Sigmoid colon (tissue), 6 donors: ENCODE measurements at regions not wholly inside any gene's neighbourhood (a gene's known extent, or its start where the extent isn't known, plus 50 kb on each side); places are given as distances from the start of the nearest gene placed in this dataset.
"Not testable (repeated sequence)": the region's sequence is repeated elsewhere in the genome, so short reads cannot be mapped to it uniquely, and the experiment has no call there.

Experiments used
- DNase-seq: peaks from one replicate; pipeline ENCODE4 v3.0.0-alpha.2; 2019
- H3K27ac ChIP-seq, 4 donors: fragments of 200-600 bp; sonication (generic); one replicate each; pipeline ENCODE4 v1.5.1; 2016 to 2019; ENCODE audit warnings: mild to moderate bottlenecking in 1 of 4
- H3K27me3 ChIP-seq, 3 donors: fragments of 200-600 bp; sonication (generic); one replicate each; pipeline ENCODE4 v1.5.1; 2019; ENCODE audit warnings: mild to moderate bottlenecking in 1 of 3
- H3K36me3 ChIP-seq, 4 donors: fragments of 200-600 bp; sonication (generic); one replicate each; pipeline ENCODE4 v1.5.1; 2016 to 2019
- H3K4me1 ChIP-seq, 4 donors: fragments of 200-600 bp; sonication (generic); one replicate each; pipeline ENCODE4 v1.5.1; 2017 to 2019
- H3K4me3 ChIP-seq, 4 donors: fragments of 200-600 bp; sonication (generic); one replicate each; pipeline ENCODE4 v1.5.1; 2017 to 2019; ENCODE audit warnings: mild to moderate bottlenecking in 2 of 4, moderate library complexity in 1 of 4
- H3K9me3 ChIP-seq, 4 donors: fragments of 200-600 bp in 3 of 4; sonication (generic) in 3 of 4; one replicate each; pipeline versions ENCODE4 v1.5.1 to v1.6.1; 2013 to 2019
- EP300 ChIP-seq, 4 donors: sonication (generic); formaldehyde crosslinking; IDR thresholded peaks; one replicate each; pipeline ENCODE4 v1.6.1; 2017; ENCODE audit warnings: antibody characterized with exemption in 4 of 4
- POLR2A ChIP-seq, 2 donors: fragments of 450-650 bp; IDR thresholded peaks; one replicate each; pipeline ENCODE4 v1.6.1; 2016; ENCODE audit warnings: antibody characterized with exemption in 2 of 2, mild to moderate bottlenecking in 2 of 2, moderate library complexity in 2 of 2
- POLR2AphosphoS5 ChIP-seq, 4 donors: sonication (generic); formaldehyde crosslinking; IDR thresholded peaks; one replicate each; pipeline ENCODE4 v1.6.1; 2017; ENCODE audit warnings: antibody characterized with exemption in 4 of 4
- WGBS, 2 donors: extraction: QIAGEN DNeasy Blood & Tissue Kit; methylation state at CpG; one replicate each; pipeline ENCODE4 v1.1.7; 2013; 5-methylcytosine and 5-hydroxymethylcytosine counted together
- intact Hi-C: fragments of 100-400 bp; cut with DNase I; formaldehyde crosslinking; loops from one replicate; pipeline ENCODE4 v1.15.1; 2023
- TF ChIP-seq, protein P1 (sequence below), 4 experiments: fragments of 450-650 bp in 3 of 4; fragments of 200-600 bp in 1 of 4; IDR thresholded peaks; one replicate each; pipeline ENCODE4 v1.5.1; 2016 to 2019; ENCODE audit warnings: antibody characterized with exemption in 4 of 4, mild to moderate bottlenecking in 3 of 4, moderate library complexity in 2 of 4
- donor health status: healthy with polysubstance abuse.
- donor health status: healthy.

DNA sequence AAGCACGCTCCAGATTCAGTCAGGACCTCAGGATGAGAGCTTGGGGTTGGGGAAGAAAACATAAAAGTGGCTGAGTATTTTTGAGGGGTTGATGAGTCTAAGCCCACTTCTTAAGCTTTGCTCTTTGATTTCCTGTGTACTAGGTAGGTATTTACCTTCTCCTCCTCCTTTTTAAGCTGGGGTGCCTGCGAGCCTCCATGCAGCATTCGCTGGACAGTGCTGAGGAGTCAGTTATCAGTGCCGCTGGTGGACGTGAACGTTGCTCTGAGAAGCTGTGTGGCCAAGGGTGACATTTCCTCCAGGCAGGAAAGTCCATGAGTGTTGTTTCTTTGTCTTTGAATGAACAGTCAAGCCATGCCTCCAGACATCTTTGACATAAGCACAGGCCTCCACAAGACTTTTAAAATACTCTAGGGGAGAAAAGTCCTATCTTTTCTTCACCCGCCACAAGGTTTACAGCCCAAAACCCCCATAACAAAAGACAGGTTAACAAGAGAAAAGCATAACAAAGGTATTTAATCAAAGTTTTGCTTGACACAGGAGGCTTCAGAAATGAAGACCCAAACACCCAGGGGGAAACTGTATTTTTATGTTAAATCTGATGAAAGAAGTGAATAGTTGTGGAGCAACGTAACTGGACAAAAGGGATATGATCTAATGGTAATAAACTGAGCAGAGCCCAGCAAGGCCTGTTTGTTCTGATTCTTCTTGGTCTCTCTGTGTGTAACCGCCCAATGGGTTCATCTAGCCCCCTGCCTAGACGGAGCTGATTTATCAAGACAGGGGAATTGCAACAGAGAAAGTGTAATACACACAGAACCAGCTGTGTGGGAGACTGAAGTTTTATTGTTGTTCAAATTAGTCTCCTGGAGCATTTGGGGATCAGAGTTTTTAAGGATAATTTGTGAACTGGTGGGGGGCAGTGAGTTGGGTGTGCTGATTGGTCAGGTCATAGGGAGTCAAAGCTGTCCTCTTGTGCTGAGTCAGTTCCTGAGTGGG lies 217.9 kb downstream of the SPATA31A1 start:
- H3K9me3 ChIP-seq, intact Hi-C loops, H3K27me3 ChIP-seq, H3K27ac ChIP-seq, H3K4me1 ChIP-seq, DNase-seq, H3K4me3 ChIP-seq, H3K36me3 ChIP-seq: not testable (repeated sequence)
- 67 to 80% methylated on average over 3 of the region's 10 CpGs for WGBS, 2 donors

- 67 to 83% methylated on average over 4 of the region's 4 CpGs for WGBS, 2 donors
These were observed 223.5 kb downstream of the SPATA31A1 start for GRCh38 chr9:39579000-39579399.

GRCh38 chr9:39581296-39581695 lies 225.8 kb downstream of the SPATA31A1 start:
- H3K4me3 ChIP-seq, intact Hi-C loops, H3K36me3 ChIP-seq, H3K4me1 ChIP-seq, H3K9me3 ChIP-seq, DNase-seq, H3K27ac ChIP-seq, H3K27me3 ChIP-seq: not testable (repeated sequence)
- 92 to 95% methylated on average over 3 of the region's 3 CpGs for WGBS, 2 donors

More at GRCh38 chr9:39579000-39579399, 223.5 kb downstream of the SPATA31A1 start:
- intact Hi-C loops, H3K36me3 ChIP-seq, DNase-seq, H3K27ac ChIP-seq, H3K4me3 ChIP-seq, H3K9me3 ChIP-seq, H3K27me3 ChIP-seq, H3K4me1 ChIP-seq: not testable (repeated sequence)

DNA sequence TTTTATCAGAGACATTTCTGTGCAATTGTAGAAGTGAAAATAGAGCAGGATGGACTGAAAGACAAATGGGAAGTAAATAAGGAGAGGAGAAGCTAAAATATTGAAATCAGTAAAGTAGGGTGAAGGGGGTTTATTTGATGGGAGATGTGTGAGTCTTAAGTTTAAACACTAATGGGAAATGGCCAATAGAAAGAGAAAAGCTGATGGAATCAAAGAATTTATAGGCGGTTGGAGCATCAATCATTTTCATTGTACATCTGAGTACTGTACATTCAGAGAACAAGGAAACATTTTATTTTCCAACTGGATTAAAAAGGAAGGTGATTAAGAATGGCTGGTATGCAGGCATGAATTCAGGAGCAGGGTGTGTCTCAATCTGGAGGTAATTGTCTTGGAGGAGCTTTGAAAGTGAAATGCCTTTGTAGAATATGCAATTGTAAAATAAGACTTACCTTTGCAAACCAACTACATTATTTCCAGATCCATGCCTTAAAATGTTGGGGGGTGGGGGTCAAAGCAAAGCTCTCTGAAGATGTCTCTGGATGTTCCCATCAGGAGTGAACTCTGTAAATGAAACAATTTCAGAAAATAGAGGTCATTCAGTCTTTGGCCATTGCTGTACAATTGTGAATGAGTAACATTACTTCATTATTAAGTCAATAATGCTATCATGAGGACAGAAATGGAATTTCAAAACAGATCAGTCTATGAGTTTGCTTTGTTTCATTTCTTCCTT lies 227.4 kb downstream of the SPATA31A1 start:
- H3K9me3 ChIP-seq, intact Hi-C loops, H3K4me3 ChIP-seq, H3K27ac ChIP-seq, H3K36me3 ChIP-seq, H3K27me3 ChIP-seq, DNase-seq, H3K4me1 ChIP-seq: not testable (repeated sequence)
- 42 to 85% methylated on average over 1 of the region's 1 CpG for WGBS, 2 donors

DNA sequence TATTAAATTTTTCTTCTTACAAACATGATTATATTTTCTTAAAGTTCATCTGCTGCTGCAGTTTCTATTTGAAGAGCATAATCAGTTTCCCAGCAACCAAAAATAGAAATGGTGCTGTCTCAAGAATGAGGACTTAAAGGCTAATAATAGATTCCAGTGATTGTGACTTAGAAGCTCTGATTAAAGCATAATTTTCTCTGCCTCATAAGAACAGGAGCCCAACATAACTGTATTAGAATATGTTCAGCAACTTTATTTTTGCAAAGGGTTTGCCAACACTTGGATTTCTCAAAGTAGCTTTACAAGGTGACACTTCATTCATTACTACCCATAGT lies 227.9 kb downstream of the SPATA31A1 start:
- H3K36me3 ChIP-seq, DNase-seq, H3K9me3 ChIP-seq, H3K4me3 ChIP-seq, intact Hi-C loops, H3K4me1 ChIP-seq, H3K27ac ChIP-seq, H3K27me3 ChIP-seq: not testable (repeated sequence)

DNA sequence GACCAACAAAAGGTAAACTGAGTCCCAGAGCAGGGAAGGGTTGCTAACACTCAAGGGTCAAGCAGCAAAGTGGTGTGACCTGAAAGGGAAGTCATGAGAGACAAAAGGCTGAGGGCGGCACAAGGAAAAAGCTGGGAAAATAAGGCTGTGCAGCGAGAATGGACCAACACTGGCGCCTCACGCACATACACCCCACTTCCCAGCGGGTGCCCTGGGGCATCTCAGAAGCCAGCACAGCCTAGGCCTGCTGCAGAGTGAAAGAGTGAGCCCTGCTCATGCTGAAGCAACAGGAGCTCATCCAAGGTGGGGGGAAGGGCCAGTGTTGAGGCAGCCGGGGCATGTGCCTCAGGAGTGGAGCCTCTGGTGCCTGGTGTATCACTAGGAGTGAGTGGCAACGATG lies 229.8 kb downstream of the SPATA31A1 start:
- whole genome bisulfite sequencing, 2 donors: 91 to 95% methylated on average over 5 of the region's 7 CpGs
- intact Hi-C loops, DNase-seq, H3K36me3 ChIP-seq, H3K4me1 ChIP-seq, H3K27me3 ChIP-seq, H3K9me3 ChIP-seq, H3K4me3 ChIP-seq, H3K27ac ChIP-seq: not testable (repeated sequence)

- Histone ChIP-seq H3K4me1 (no peaks in the 10 kb centered on the region), H3K27ac (no peak overlapping the region), H3K9me3 (no peaks in the 10 kb centered on the region), H3K36me3 (no peaks in the 10 kb centered on the region), H3K4me3 (no peak overlapping the region), H3K27me3 (no peaks in the 10 kb centered on the region)
- no peak for DNase-seq
- TF ChIP-seq, protein P1, sequence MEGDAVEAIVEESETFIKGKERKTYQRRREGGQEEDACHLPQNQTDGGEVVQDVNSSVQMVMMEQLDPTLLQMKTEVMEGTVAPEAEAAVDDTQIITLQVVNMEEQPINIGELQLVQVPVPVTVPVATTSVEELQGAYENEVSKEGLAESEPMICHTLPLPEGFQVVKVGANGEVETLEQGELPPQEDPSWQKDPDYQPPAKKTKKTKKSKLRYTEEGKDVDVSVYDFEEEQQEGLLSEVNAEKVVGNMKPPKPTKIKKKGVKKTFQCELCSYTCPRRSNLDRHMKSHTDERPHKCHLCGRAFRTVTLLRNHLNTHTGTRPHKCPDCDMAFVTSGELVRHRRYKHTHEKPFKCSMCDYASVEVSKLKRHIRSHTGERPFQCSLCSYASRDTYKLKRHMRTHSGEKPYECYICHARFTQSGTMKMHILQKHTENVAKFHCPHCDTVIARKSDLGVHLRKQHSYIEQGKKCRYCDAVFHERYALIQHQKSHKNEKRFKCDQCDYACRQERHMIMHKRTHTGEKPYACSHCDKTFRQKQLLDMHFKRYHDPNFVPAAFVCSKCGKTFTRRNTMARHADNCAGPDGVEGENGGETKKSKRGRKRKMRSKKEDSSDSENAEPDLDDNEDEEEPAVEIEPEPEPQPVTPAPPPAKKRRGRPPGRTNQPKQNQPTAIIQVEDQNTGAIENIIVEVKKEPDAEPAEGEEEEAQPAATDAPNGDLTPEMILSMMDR (IDR thresholded peaks at IDR 0.05): no peak
- TF ChIP-seq EP300 (IDR thresholded peaks at IDR 0.05) (no peak), POLR2A (IDR thresholded peaks at IDR 0.05) (no peak), POLR2AphosphoS5 (IDR thresholded peaks at IDR 0.05) (no peak)
- intact Hi-C loops: no loop called here
- WGBS, 2 donors: 81 to 87% methylated on average over 3 of the region's 3 CpGs
These were observed 232.5 kb downstream of the SPATA31A1 start for GRCh38 chr9:39587844-39588499.
